Left cardiac atrium (tissue), 4 donors: ENCODE measurements at regions not wholly inside any gene's neighbourhood (a gene's known extent, or its start where the extent isn't known, plus 50 kb on each side); places are given as distances from the start of the nearest gene placed in this dataset.
"Not testable (repeated sequence)": the region's sequence is repeated elsewhere in the genome, so short reads cannot be mapped to it uniquely, and the experiment has no call there.

Source experiments
- ATAC-seq, 2 donors: fragments of 200-7000 bp; cut with Tn5 transposase; one replicate each; pipeline ENCODE4 v1.9.1; 2020; ENCODE audit warnings: mild to moderate bottlenecking in 2 of 2, moderate library complexity in 2 of 2
- DNase-seq: peaks from one replicate; pipeline ENCODE4 v3.0.0-alpha.2; 2020
- intact Hi-C, 2 donors: fragments of 100-400 bp; cut with DNase I; formaldehyde crosslinking; loops; one replicate each; pipeline versions ENCODE4 v1.14.1 to v1.15.1; 2022 to 2023
- donor health status: DM: no; HTN: yes; CAD: no.
- donor health status: DM: no; HTN: yes; CAD: no; lungs with severe emphysema.
- donor health status: DM: yes; HTN: yes; CAD: no.
- donor health status: Dilated cardiomyopathy.

GRCh38 chr20:54869765-54870164, 394.4 kb downstream of the DOK5 start:
- ATAC-seq (no peak), DNase-seq (no peak)
- intact Hi-C loops, result no loop called here

- DNase-seq (no peak), ATAC-seq (no peak)
- intact Hi-C loops, result no loop called here
Observed at GRCh38 chr20:54865273-54865672, 389.9 kb downstream of the DOK5 start.

GRCh38 chr20:54860716-54861115, 385.3 kb downstream of the DOK5 start:
- DNase-seq (no peak), ATAC-seq (no peak)
- intact Hi-C loops, result no loop called here

- intact Hi-C loops, result no loop called here
- no peak for DNase-seq
Observed at GRCh38 chr20:54856202-54856601, 380.8 kb downstream of the DOK5 start.

GRCh38 chr20:54849741-54850140, 374.3 kb downstream of the DOK5 start:
- DNase-seq (no peak), ATAC-seq (no peak)
- intact Hi-C loops, result no loop called here

More at GRCh38 chr20:54856202-54856601, 380.8 kb downstream of the DOK5 start:
- no peak for ATAC-seq

- DNase-seq (no peak), ATAC-seq (no peak)
- intact Hi-C loops, result no loop called here
Observed at GRCh38 chr20:54848984-54849538, 373.7 kb downstream of the DOK5 start.

GRCh38 chr20:54848262-54848661, 372.9 kb downstream of the DOK5 start:
- ATAC-seq (no peak), DNase-seq (no peak)
- intact Hi-C loops, result no loop called here

GRCh38 chr20:54846948-54847347, 371.6 kb downstream of the DOK5 start:
- no peak for DNase-seq
- intact Hi-C loops, result no loop called here
- no peak for ATAC-seq

GRCh38 chr20:54844346-54844745, 369.0 kb downstream of the DOK5 start:
- intact Hi-C loops, result no loop called here
- DNase-seq (no peak), ATAC-seq (no peak)

- intact Hi-C loops, result no loop called here
- ATAC-seq, result no peak
- no peak for DNase-seq
Observed at GRCh38 chr20:54843865-54844264, 368.5 kb downstream of the DOK5 start.

- intact Hi-C loops, result no loop called here
- ATAC-seq, result no peak
Observed at GRCh38 chr20:54843431-54843830, 368.0 kb downstream of the DOK5 start.

GRCh38 chr20:54839224-54839623, 363.8 kb downstream of the DOK5 start:
- intact Hi-C loops, result no loop called here
- no peak for ATAC-seq
- no peak for DNase-seq

More at GRCh38 chr20:54843431-54843830, 368.0 kb downstream of the DOK5 start:
- DNase-seq, result no peak

- DNase-seq, result no peak
- no peak for ATAC-seq
- intact Hi-C loops, result no loop called here
Observed at GRCh38 chr20:54837226-54837625, 361.8 kb downstream of the DOK5 start.

GRCh38 chr20:54822386-54822785, 347.0 kb downstream of the DOK5 start:
- no peak for DNase-seq
- intact Hi-C loops, result no loop called here
- no peak for ATAC-seq

GRCh38 chr20:54820392-54820791, 345.0 kb downstream of the DOK5 start:
- ATAC-seq (no peak), DNase-seq (no peak)
- intact Hi-C loops, result no loop called here

GRCh38 chr20:54806462-54806861, 331.1 kb downstream of the DOK5 start:
- no peak for DNase-seq
- no peak for ATAC-seq
- intact Hi-C loops, result no loop called here

- DNase-seq (no peak), ATAC-seq (no peak)
- intact Hi-C loops, result no loop called here
Observed at GRCh38 chr20:54794874-54795273, 319.5 kb downstream of the DOK5 start.

GRCh38 chr20:54794110-54794509, 318.7 kb downstream of the DOK5 start:
- no peak for DNase-seq
- no peak for ATAC-seq
- intact Hi-C loops, result no loop called here

GRCh38 chr20:54793291-54793992, 318.0 kb downstream of the DOK5 start:
- intact Hi-C loops, result no loop called here
- peak in 1 of 2 donors; percentile 63 for ATAC-seq

GRCh38 chr20:54792688-54793087, 317.3 kb downstream of the DOK5 start:
- no peak for ATAC-seq
- intact Hi-C loops, result no loop called here
- DNase-seq, result no peak

More at GRCh38 chr20:54793291-54793992, 318.0 kb downstream of the DOK5 start:
- no peak for DNase-seq

GRCh38 chr20:54788260-54788659, 312.9 kb downstream of the DOK5 start:
- ATAC-seq, intact Hi-C loops, DNase-seq: not testable (repeated sequence)
